ENCODE measurements at regions not wholly inside any gene's neighbourhood (a gene's known extent, or its start where the extent isn't known, plus 50 kb on each side); places are given as distances from the start of the nearest gene placed in this dataset.

GRCh38 chr12:92034083-92034482 is 111.6 kb downstream of the BTG1 start:
- no peak for DNase-seq (ENCODE audit: extremely low spot score)
- Histone ChIP-seq H3K27ac (ENCODE audit: low read depth) (no peak overlapping the region), H3K36me3 (ENCODE audit: insufficient read depth) (no peaks in the 10 kb centered on the region), H3K4me1 (ENCODE audit: insufficient read depth) (no peaks in the 10 kb centered on the region), H3K4me3 (ENCODE audit: low read depth, low read length) (no peak overlapping the region)
- 92% methylated on average over 2 of the region's 2 CpGs for WGBS

GRCh38 chr12:92032965-92033364 is 112.7 kb downstream of the BTG1 start:
- H3K4me1 ChIP-seq (ENCODE audit: insufficient read depth), result no peaks in the 10 kb centered on the region
- 78% methylated on average over 3 of the region's 3 CpGs for WGBS

GRCh38 chr12:92032101-92032500 is 113.5 kb downstream of the BTG1 start:
- peak overlapping the region; percentile 32 for H3K27ac ChIP-seq (ENCODE audit: low read depth)
- WGBS, result 60% methylated on average over 1 of the region's 1 CpG

More at GRCh38 chr12:92032965-92033364, 112.7 kb downstream of the BTG1 start:
- no peaks in the 10 kb centered on the region for H3K36me3 ChIP-seq (ENCODE audit: insufficient read depth)
- H3K27ac ChIP-seq (ENCODE audit: low read depth), result no peak overlapping the region
- no peak for DNase-seq (ENCODE audit: extremely low spot score)
- H3K4me3 ChIP-seq (ENCODE audit: low read depth, low read length), result no peak overlapping the region

GRCh38 chr12:92030618-92031017 is 115.0 kb downstream of the BTG1 start:
- no peaks in the 10 kb centered on the region for H3K4me1 ChIP-seq (ENCODE audit: insufficient read depth)
- H3K4me3 ChIP-seq (ENCODE audit: low read depth, low read length), result no peak overlapping the region
- H3K27ac ChIP-seq (ENCODE audit: low read depth), result peak overlapping the region; percentile 75
- 15% methylated on average over 3 of the region's 3 CpGs for WGBS
- no peak for DNase-seq (ENCODE audit: extremely low spot score)
- H3K36me3 ChIP-seq (ENCODE audit: insufficient read depth), result no peaks in the 10 kb centered on the region

More at GRCh38 chr12:92032101-92032500, 113.5 kb downstream of the BTG1 start:
- DNase-seq (ENCODE audit: extremely low spot score), result no peak
- Histone ChIP-seq H3K4me3 (ENCODE audit: low read depth, low read length) (no peak overlapping the region), H3K36me3 (ENCODE audit: insufficient read depth) (no peaks in the 10 kb centered on the region), H3K4me1 (ENCODE audit: insufficient read depth) (no peaks in the 10 kb centered on the region)

GRCh38 chr12:92029902-92030586 is 115.6 kb downstream of the BTG1 start:
- Histone ChIP-seq H3K4me1 (ENCODE audit: insufficient read depth) (no peaks in the 10 kb centered on the region), H3K27ac (ENCODE audit: low read depth) (peak overlapping the region; percentile 75), H3K4me3 (ENCODE audit: low read depth, low read length) (no peak overlapping the region), H3K36me3 (ENCODE audit: insufficient read depth) (no peaks in the 10 kb centered on the region)
- 58% methylated on average over 3 of the region's 3 CpGs for WGBS
- no peak for DNase-seq (ENCODE audit: extremely low spot score)

GRCh38 chr12:92029136-92029535 is 116.5 kb downstream of the BTG1 start:
- no peak overlapping the region for H3K4me3 ChIP-seq (ENCODE audit: low read depth, low read length)
- no peak for DNase-seq (ENCODE audit: extremely low spot score)
- no peak overlapping the region for H3K27ac ChIP-seq (ENCODE audit: low read depth)
- no peaks in the 10 kb centered on the region for H3K4me1 ChIP-seq (ENCODE audit: insufficient read depth)
- H3K36me3 ChIP-seq (ENCODE audit: insufficient read depth), result no peaks in the 10 kb centered on the region
- WGBS, result 97% methylated on average over 2 of the region's 2 CpGs

GRCh38 chr12:92028441-92028709 is 117.3 kb downstream of the BTG1 start:
- Histone ChIP-seq H3K27ac (ENCODE audit: low read depth) (peak overlapping the region; percentile 32), H3K4me1 (ENCODE audit: insufficient read depth) (no peaks in the 10 kb centered on the region), H3K36me3 (ENCODE audit: insufficient read depth) (no peaks in the 10 kb centered on the region), H3K4me3 (ENCODE audit: low read depth, low read length) (no peak overlapping the region)
- DNase-seq (ENCODE audit: extremely low spot score), result no peak
- WGBS, result 23% methylated on average over 1 of the region's 1 CpG

GRCh38 chr12:92027701-92028440 is 117.8 kb downstream of the BTG1 start:
- H3K4me1 ChIP-seq (ENCODE audit: insufficient read depth), result no peaks in the 10 kb centered on the region
- peak overlapping the region; percentile 32 for H3K27ac ChIP-seq (ENCODE audit: low read depth)
- H3K4me3 ChIP-seq (ENCODE audit: low read depth, low read length), result no peak overlapping the region
- 54% methylated on average over 4 of the region's 4 CpGs for WGBS
- DNase-seq (ENCODE audit: extremely low spot score), result no peak
- no peaks in the 10 kb centered on the region for H3K36me3 ChIP-seq (ENCODE audit: insufficient read depth)

GRCh38 chr12:92027243-92027642 is 118.4 kb downstream of the BTG1 start:
- no peak for DNase-seq (ENCODE audit: extremely low spot score)
- H3K27ac ChIP-seq (ENCODE audit: low read depth), result no peak overlapping the region
- 66% methylated on average over 2 of the region's 2 CpGs for WGBS
- H3K36me3 ChIP-seq (ENCODE audit: insufficient read depth), result no peaks in the 10 kb centered on the region
- H3K4me1 ChIP-seq (ENCODE audit: insufficient read depth), result no peaks in the 10 kb centered on the region
- no peak overlapping the region for H3K4me3 ChIP-seq (ENCODE audit: low read depth, low read length)

- WGBS, result 74% methylated on average over 4 of the region's 4 CpGs
- no peaks in the 10 kb centered on the region for H3K4me1 ChIP-seq (ENCODE audit: insufficient read depth)
- no peak overlapping the region for H3K4me3 ChIP-seq (ENCODE audit: low read depth, low read length)
- no peaks in the 10 kb centered on the region for H3K36me3 ChIP-seq (ENCODE audit: insufficient read depth)
- H3K27ac ChIP-seq (ENCODE audit: low read depth), result no peak overlapping the region
- no peak for DNase-seq (ENCODE audit: extremely low spot score)
Observed at GRCh38 chr12:92025462-92026207, 120.0 kb downstream of the BTG1 start.

GRCh38 chr12:92022093-92022492 is 123.6 kb downstream of the BTG1 start:
- H3K36me3 ChIP-seq (ENCODE audit: insufficient read depth), result no peaks in the 10 kb centered on the region
- 94% methylated on average over 1 of the region's 1 CpG for WGBS

GRCh38 chr12:92021666-92022035 is 124.0 kb downstream of the BTG1 start:
- DNase-seq (ENCODE audit: extremely low spot score), result no peak
- Histone ChIP-seq H3K4me1 (ENCODE audit: insufficient read depth) (no peaks in the 10 kb centered on the region), H3K4me3 (ENCODE audit: low read depth, low read length) (no peak overlapping the region), H3K36me3 (ENCODE audit: insufficient read depth) (no peaks in the 10 kb centered on the region), H3K27ac (ENCODE audit: low read depth) (no peak overlapping the region)
- 82% methylated on average over 1 of the region's 1 CpG for WGBS

More at GRCh38 chr12:92022093-92022492, 123.6 kb downstream of the BTG1 start:
- H3K4me3 ChIP-seq (ENCODE audit: low read depth, low read length), result no peak overlapping the region
- H3K27ac ChIP-seq (ENCODE audit: low read depth), result no peak overlapping the region
- H3K4me1 ChIP-seq (ENCODE audit: insufficient read depth), result no peaks in the 10 kb centered on the region
- DNase-seq (ENCODE audit: extremely low spot score), result no peak

GRCh38 chr12:92020983-92021665 is 124.5 kb downstream of the BTG1 start:
- DNase-seq (ENCODE audit: extremely low spot score), result no peak
- no peak overlapping the region for H3K4me3 ChIP-seq (ENCODE audit: low read depth, low read length)
- H3K36me3 ChIP-seq (ENCODE audit: insufficient read depth), result no peaks in the 10 kb centered on the region
- no peaks in the 10 kb centered on the region for H3K4me1 ChIP-seq (ENCODE audit: insufficient read depth)
- whole genome bisulfite sequencing, result 46% methylated on average over 6 of the region's 6 CpGs
- no peak overlapping the region for H3K27ac ChIP-seq (ENCODE audit: low read depth)
